SK-N-SH treated with all-trans-retinoic acid at 6 μM for 48 hours (cell line): ENCODE measurements at regions not wholly inside any gene's neighbourhood (a gene's known extent, or its start where the extent isn't known, plus 50 kb on each side); places are given as distances from the start of the nearest gene placed in this dataset.

Experiments used
- RARB ChIP-seq: fragments of 250-450 bp; sonication (Bioruptor Pico); IDR thresholded peaks from 2 replicates; pipeline ENCODE4 v1.8.0; 2021; ENCODE audit warnings: mild to moderate bottlenecking, moderate library complexity
- ZC3H10 ChIP-seq: fragments of 250-450 bp; sonication (Bioruptor Pico); IDR thresholded peaks from 2 replicates; pipeline ENCODE4 v1.5.1; 2021; ENCODE audit warnings: mild to moderate bottlenecking, moderate library complexity
- ZFP3 ChIP-seq: fragments of 250-450 bp; sonication (Bioruptor Pico); IDR thresholded peaks from 2 replicates; pipeline ENCODE4 v1.5.0; 2020; ENCODE audit warnings: mild to moderate bottlenecking, moderate library complexity
- ZNF565 ChIP-seq: fragments of 450-650 bp; formaldehyde crosslinking; conservative IDR thresholded peaks from 2 replicates; pipeline ENCODE4 v1.5.0; 2020; ENCODE audit warnings: low read depth, mild to moderate bottlenecking, moderate library complexity
- TF ChIP-seq, protein P1 (sequence below): fragments of 250-450 bp; sonication (Bioruptor Pico); IDR thresholded peaks from 2 replicates; pipeline ENCODE4 v1.5.1; 2020; ENCODE audit warnings: low read depth, mild to moderate bottlenecking, moderate library complexity
- TF ChIP-seq, protein P2 (sequence below): fragments of 250-450 bp; sonication (Bioruptor Pico); IDR thresholded peaks from 2 replicates; pipeline ENCODE4 v1.8.0; 2020; ENCODE audit warnings: mild to moderate bottlenecking, moderate library complexity, borderline replicate concordance

DNA sequence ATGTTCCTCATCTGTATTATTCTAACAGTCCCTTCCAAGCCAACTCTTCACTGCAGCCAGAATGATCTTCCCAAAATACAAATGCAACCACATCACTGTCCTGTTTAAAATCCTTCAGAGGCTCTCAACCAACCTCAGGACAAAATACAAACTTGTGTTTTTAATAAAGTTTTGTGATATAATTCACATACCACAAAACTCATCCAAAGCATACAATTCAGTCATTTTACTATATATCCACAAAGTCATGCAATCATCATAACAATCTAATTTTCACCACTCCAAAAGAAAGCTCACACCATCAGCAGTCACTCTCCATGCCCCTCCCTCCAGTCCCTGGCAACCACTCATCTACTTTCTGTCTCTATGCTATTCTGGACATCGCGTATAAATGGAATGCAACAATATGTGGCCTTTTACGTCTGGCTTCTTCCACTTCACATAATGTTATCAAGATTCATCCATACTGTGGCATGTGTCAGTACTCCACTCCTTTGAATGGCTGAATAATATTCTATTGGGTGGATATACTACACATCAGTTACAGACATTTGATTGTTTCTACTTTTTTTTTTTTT, 81.7 kb upstream of the DOCK9 start:
- TF ChIP-seq ZC3H10 (CRISPR knock-in tag) (no peak), RARB (CRISPR knock-in tag) (no peak), ZFP3 (CRISPR knock-in tag) (no peak), ZNF565 (CRISPR knock-in tag) (no peak)
- TF ChIP-seq, protein P1, sequence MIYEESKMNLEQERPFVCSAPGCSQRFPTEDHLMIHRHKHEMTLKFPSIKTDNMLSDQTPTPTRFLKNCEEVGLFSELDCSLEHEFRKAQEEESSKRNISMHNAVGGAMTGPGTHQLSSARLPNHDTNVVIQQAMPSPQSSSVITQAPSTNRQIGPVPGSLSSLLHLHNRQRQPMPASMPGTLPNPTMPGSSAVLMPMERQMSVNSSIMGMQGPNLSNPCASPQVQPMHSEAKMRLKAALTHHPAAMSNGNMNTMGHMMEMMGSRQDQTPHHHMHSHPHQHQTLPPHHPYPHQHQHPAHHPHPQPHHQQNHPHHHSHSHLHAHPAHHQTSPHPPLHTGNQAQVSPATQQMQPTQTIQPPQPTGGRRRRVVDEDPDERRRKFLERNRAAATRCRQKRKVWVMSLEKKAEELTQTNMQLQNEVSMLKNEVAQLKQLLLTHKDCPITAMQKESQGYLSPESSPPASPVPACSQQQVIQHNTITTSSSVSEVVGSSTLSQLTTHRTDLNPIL (CRISPR knock-in tag) = no peak
- TF ChIP-seq, protein P2, sequence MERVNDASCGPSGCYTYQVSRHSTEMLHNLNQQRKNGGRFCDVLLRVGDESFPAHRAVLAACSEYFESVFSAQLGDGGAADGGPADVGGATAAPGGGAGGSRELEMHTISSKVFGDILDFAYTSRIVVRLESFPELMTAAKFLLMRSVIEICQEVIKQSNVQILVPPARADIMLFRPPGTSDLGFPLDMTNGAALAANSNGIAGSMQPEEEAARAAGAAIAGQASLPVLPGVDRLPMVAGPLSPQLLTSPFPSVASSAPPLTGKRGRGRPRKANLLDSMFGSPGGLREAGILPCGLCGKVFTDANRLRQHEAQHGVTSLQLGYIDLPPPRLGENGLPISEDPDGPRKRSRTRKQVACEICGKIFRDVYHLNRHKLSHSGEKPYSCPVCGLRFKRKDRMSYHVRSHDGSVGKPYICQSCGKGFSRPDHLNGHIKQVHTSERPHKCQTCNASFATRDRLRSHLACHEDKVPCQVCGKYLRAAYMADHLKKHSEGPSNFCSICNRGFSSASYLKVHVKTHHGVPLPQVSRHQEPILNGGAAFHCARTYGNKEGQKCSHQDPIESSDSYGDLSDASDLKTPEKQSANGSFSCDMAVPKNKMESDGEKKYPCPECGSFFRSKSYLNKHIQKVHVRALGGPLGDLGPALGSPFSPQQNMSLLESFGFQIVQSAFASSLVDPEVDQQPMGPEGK (CRISPR knock-in tag) = no peak
